PC-9 (cell line): ENCODE measurements at regions not wholly inside any gene's neighbourhood (a gene's known extent, or its start where the extent isn't known, plus 50 kb on each side); places are given as distances from the start of the nearest gene placed in this dataset.

Experiments used
- EZH2 ChIP-seq: fragments of 200-600 bp; sonication (generic); IDR thresholded peaks from 2 replicates; pipeline ENCODE4 v1.8.0; 2017; ENCODE audit warnings: antibody characterized with exemption, low read depth
- TF ChIP-seq, protein P1 (sequence below): fragments of 200-600 bp; sonication (generic); conservative IDR thresholded peaks from 2 replicates; pipeline ENCODE4 v1.6.1; 2017; ENCODE audit warnings: mixed run types, antibody characterized with exemption, mild to moderate bottlenecking, moderate library complexity

DNA sequence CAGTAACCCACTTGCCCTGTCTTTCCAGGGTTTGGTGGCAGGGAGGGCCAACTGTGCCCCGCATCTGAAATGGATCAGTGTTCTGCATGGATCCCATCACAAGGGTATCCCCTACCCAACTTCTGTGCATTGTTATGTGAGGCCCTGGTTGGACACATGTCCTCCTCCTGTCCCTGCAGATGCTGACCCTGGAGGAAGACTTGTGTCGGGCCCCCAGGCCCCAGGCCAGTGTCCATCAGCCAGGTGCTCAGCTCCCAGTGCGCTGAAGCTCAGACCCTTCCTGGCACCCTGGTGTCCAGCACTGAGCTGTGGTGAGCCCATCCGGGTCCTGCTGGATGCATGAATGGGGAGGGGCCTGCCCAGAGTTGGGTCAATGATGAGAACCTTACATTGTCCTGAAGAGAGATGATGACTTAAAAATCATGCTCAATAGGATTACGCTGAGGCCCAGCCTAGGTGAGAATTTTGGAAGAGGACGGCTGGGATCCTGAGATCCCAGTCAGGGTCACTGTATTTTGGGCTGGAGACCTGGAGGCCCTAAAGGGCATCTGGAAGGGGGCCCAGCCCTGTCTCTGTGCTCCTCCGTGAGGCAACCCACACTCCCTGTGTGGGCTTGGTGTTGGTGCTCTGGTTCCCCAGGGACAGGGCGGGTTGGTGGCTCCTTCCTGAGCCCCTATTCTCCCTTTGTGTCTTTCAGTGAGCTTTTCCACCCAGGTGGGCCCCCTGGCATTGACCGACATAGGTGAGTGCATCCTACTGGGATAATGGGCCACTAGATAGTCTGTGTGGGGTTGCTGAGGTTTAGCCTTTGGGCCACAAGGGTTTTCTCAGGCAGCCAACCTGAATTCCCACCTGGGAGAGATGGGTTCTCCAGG is 199.1 kb downstream of the UBE3A start:
- TF ChIP-seq, protein P1, sequence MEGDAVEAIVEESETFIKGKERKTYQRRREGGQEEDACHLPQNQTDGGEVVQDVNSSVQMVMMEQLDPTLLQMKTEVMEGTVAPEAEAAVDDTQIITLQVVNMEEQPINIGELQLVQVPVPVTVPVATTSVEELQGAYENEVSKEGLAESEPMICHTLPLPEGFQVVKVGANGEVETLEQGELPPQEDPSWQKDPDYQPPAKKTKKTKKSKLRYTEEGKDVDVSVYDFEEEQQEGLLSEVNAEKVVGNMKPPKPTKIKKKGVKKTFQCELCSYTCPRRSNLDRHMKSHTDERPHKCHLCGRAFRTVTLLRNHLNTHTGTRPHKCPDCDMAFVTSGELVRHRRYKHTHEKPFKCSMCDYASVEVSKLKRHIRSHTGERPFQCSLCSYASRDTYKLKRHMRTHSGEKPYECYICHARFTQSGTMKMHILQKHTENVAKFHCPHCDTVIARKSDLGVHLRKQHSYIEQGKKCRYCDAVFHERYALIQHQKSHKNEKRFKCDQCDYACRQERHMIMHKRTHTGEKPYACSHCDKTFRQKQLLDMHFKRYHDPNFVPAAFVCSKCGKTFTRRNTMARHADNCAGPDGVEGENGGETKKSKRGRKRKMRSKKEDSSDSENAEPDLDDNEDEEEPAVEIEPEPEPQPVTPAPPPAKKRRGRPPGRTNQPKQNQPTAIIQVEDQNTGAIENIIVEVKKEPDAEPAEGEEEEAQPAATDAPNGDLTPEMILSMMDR: no peak
- TF ChIP-seq EZH2: no peak
